ENCODE measurements at regions not wholly inside any gene's neighbourhood (a gene's known extent, or its start where the extent isn't known, plus 50 kb on each side); places are given as distances from the start of the nearest gene placed in this dataset.

DNA sequence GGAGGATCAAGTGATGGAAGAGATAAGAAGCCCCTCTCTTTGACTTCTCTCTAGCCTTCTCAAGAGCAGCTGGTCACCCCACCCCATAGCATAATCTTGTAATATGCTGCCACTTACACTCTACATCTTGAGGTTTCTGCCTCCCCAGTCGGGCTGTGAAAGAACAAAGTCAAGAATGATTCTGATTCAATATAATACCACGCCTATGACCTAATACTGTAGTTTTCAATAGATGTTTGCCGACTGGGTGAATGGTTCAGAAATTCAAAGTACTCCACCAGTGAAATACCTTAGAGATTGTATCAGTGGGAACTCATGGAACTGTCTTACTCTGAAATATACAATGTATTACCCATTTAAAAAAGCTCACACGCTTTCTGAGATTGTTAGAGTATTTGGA is 93.0 kb upstream of the ZFHX3 start:
- Histone ChIP-seq H3K4me1 (ENCODE audit: control insufficient read depth in 3 of 3, insufficient read depth in 3 of 3, low read length in 3 of 3) (peaks cover 0 to 5% (median 2%) of the 10 kb centered on the region in 3 donors), H3K9ac (ENCODE audit: low read depth in 1 of 3, low read length in 3 of 3) (no peak overlapping the region), H3K9me3 (ENCODE audit: control insufficient read depth in 3 of 3, low read length in 3 of 3) (no peaks in the 10 kb centered on the region), H3K4me3 (ENCODE audit: low read length in 3 of 3) (no peak overlapping the region), H3K27ac (ENCODE audit: low read depth, low read length) (no peak overlapping the region), H3K27me3 (ENCODE audit: control insufficient read depth in 3 of 3, insufficient read depth in 3 of 3, low read length in 3 of 3) (peaks cover 0 to 2% (median 0%) of the 10 kb centered on the region in 3 donors), H3K36me3 (ENCODE audit: control insufficient read depth in 3 of 3, insufficient read depth in 3 of 3, low read length in 3 of 3) (no peaks in the 10 kb centered on the region)

DNA sequence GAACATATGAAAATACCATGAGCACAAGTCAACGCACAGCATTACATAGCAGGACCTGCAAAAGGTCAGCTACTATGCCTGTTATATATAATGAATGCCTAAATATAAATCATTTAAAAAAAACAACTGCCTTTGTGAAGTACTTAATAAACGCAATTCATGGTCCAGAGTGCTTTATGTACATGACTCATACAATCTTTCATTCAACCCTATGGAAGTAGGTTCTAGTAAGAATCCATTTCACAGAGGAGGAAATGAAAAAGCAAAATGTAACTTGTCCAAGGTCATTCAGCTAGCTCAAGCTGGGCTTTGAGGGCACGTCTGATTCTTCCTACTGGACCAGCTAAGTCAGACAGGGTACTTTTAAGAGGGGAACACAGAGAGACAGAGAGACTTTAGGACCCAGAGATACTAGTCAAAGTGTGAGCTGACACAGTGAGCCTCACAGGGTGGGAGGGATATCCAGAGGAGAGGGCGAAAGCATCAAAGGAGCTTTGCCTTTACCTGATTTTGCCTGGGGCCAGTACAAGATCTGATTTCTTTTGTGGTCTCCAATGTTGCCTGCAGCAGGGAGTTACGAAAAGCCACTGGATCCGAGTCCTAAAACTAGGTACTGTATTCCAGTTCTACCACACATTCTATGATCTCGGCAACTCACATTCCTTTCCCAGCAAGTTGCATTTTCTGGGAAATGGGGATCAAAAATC is 83.4 kb upstream of the ZFHX3 start:
- no peaks in the 10 kb centered on the region for H3K4me1 ChIP-seq (ENCODE audit: control insufficient read depth in 3 of 3, insufficient read depth in 3 of 3, low read length in 3 of 3)
- H3K36me3 ChIP-seq (ENCODE audit: control insufficient read depth in 3 of 3, insufficient read depth in 3 of 3, low read length in 3 of 3) = no peaks in the 10 kb centered on the region
- no peaks in the 10 kb centered on the region for H3K9me3 ChIP-seq (ENCODE audit: control insufficient read depth in 3 of 3, low read length in 3 of 3)
- no peak overlapping the region for H3K27ac ChIP-seq (ENCODE audit: low read depth, low read length)
- no peak overlapping the region for H3K4me3 ChIP-seq (ENCODE audit: low read length in 3 of 3)
- H3K27me3 ChIP-seq (ENCODE audit: control insufficient read depth in 3 of 3, insufficient read depth in 3 of 3, low read length in 3 of 3) = no peaks in the 10 kb centered on the region
- H3K9ac ChIP-seq (ENCODE audit: low read depth in 1 of 3, low read length in 3 of 3) = no peak overlapping the region

DNA sequence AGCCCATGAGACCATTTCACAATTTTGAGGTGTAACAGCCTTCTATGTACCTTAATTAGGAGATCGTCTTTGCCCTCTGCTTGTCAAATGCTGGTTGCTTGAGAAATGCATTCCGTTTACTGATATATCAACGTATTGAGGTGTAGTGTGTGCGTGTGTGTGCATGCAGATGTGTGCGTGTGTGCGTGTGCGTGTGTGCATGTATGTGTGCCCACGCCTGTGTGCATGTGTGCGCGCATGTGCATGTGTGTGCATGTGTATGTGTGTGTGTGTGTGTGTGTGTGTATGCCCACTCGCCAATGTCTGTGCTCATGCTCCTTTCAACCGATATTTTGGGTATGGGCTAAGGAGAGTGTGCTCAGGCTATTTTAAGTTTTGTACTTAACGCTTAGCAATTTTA is 81.5 kb upstream of the ZFHX3 start:
- no peak overlapping the region for H3K9ac ChIP-seq (ENCODE audit: low read depth in 1 of 3, low read length in 3 of 3)
- H3K4me1 ChIP-seq (ENCODE audit: control insufficient read depth in 3 of 3, insufficient read depth in 3 of 3, low read length in 3 of 3) = peaks cover 0 to 3% (median 0%) of the 10 kb centered on the region in 3 donors
- H3K9me3 ChIP-seq (ENCODE audit: control insufficient read depth in 3 of 3, low read length in 3 of 3) = no peaks in the 10 kb centered on the region
- H3K27ac ChIP-seq (ENCODE audit: low read depth, low read length) = no peak overlapping the region
- H3K27me3 ChIP-seq (ENCODE audit: control insufficient read depth in 3 of 3, insufficient read depth in 3 of 3, low read length in 3 of 3) = no peaks in the 10 kb centered on the region
- H3K4me3 ChIP-seq (ENCODE audit: low read length in 3 of 3) = no peak overlapping the region
- H3K36me3 ChIP-seq (ENCODE audit: control insufficient read depth in 3 of 3, insufficient read depth in 3 of 3, low read length in 3 of 3) = no peaks in the 10 kb centered on the region

DNA sequence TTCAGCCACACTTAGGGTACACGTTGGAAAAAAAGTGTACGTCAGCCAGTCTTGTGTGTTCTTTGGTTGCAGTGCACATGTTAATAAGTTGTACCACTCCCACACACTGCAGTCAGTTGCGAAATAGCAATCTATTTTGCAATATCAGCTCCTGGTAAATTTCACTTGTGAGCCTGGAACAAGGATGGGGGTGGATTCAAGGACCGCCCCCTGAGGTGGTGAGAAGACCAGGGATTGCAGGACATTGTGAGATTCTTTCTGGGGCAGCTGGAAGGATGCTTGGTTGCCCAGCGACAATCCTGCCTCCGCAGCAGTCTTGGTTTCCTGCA is 78.6 kb upstream of the ZFHX3 start:
- H3K4me1 ChIP-seq (ENCODE audit: control insufficient read depth in 3 of 3, insufficient read depth in 3 of 3, low read length in 3 of 3) = peaks cover 0 to 10% (median 5%) of the 10 kb centered on the region in 3 donors
- H3K9me3 ChIP-seq (ENCODE audit: control insufficient read depth in 3 of 3, low read length in 3 of 3) = no peaks in the 10 kb centered on the region
- H3K4me3 ChIP-seq (ENCODE audit: low read length in 3 of 3) = no peak overlapping the region
- no peaks in the 10 kb centered on the region for H3K27me3 ChIP-seq (ENCODE audit: control insufficient read depth in 3 of 3, insufficient read depth in 3 of 3, low read length in 3 of 3)
- H3K9ac ChIP-seq (ENCODE audit: low read depth in 1 of 3, low read length in 3 of 3) = no peak overlapping the region
- no peaks in the 10 kb centered on the region for H3K36me3 ChIP-seq (ENCODE audit: control insufficient read depth in 3 of 3, insufficient read depth in 3 of 3, low read length in 3 of 3)
- H3K27ac ChIP-seq (ENCODE audit: low read depth, low read length) = no peak overlapping the region

DNA sequence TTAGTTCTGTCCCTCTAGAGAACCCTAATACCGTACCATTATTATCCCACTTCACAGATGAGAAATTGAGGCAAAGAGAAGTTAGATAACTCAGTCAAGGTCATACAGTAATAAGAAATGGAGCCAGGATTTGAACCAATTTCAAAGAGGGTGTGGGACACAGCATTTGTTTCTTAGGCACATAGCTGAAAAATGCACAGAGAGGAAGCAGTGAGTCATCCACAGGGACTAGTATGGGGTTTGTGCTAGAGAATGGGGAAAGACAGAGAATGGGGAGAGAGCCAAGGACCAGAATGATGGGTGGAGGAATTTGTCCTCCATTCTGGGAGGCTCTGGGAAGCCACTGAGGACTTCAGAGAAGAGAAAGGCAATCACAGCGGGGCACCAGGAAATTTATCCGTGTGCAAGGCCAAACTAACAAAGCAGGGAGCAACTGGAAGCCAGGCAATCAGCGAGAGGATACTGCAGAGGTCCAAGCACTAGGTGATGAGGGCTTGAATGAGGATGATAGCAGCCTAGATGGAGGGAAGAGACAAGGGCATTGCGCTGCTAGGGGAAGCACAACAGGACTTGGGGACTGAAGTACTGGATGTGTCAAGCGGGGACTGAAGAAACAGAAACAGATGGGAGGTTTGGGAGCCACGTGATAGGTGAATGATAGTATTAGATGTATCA is 78.1 kb upstream of the ZFHX3 start:
- H3K4me3 ChIP-seq (ENCODE audit: low read length in 3 of 3) = no peak overlapping the region
- H3K27me3 ChIP-seq (ENCODE audit: control insufficient read depth in 3 of 3, insufficient read depth in 3 of 3, low read length in 3 of 3) = no peaks in the 10 kb centered on the region
- peaks cover 0 to 10% (median 5%) of the 10 kb centered on the region in 3 donors for H3K4me1 ChIP-seq (ENCODE audit: control insufficient read depth in 3 of 3, insufficient read depth in 3 of 3, low read length in 3 of 3)
- H3K9ac ChIP-seq (ENCODE audit: low read depth in 1 of 3, low read length in 3 of 3) = no peak overlapping the region
- H3K9me3 ChIP-seq (ENCODE audit: control insufficient read depth in 3 of 3, low read length in 3 of 3) = no peaks in the 10 kb centered on the region
- H3K36me3 ChIP-seq (ENCODE audit: control insufficient read depth in 3 of 3, insufficient read depth in 3 of 3, low read length in 3 of 3) = no peaks in the 10 kb centered on the region
- peak overlapping the region; percentile 36 for H3K27ac ChIP-seq (ENCODE audit: low read depth, low read length)

DNA sequence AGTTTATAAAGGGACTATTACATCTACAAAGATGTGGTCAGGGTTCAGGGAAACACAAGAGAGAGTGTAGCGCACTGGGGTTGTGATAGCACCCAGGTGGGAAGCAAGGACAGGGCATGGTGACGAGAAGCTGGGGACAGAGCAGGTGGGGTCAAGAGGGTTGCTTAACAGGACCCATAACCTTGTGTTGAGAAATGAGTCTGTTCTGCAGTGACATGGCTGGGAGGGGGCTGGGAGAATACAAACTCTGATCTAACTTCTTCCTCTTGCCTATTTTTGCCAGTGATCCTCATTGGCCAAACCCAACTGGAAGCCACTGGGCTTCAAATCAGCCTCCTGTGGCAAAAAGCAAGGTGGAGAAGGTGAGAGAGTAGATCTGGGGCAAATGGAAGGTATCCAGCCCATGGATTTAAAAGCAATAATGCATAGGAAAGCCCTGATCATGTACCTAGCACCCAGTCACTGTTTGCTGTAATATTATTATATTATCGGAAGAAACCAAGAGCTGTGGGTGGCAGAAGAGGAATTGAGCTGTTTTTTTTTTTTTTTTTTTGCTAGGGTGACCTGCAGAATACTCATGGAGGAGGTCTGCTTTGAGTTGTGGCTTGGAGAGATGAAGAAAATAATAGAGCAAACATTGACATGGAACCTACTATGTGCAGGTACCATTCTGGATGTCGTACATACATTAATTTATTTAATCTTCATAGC is 76.9 kb upstream of the ZFHX3 start:
- Histone ChIP-seq H3K4me3 (ENCODE audit: low read length in 3 of 3) (no peak overlapping the region), H3K27me3 (ENCODE audit: control insufficient read depth in 3 of 3, insufficient read depth in 3 of 3, low read length in 3 of 3) (no peaks in the 10 kb centered on the region), H3K4me1 (ENCODE audit: control insufficient read depth in 3 of 3, insufficient read depth in 3 of 3, low read length in 3 of 3) (peaks cover 0 to 10% (median 5%) of the 10 kb centered on the region in 3 donors), H3K9me3 (ENCODE audit: control insufficient read depth in 3 of 3, low read length in 3 of 3) (no peaks in the 10 kb centered on the region), H3K27ac (ENCODE audit: low read depth, low read length) (no peak overlapping the region), H3K9ac (ENCODE audit: low read depth in 1 of 3, low read length in 3 of 3) (no peak overlapping the region), H3K36me3 (ENCODE audit: control insufficient read depth in 3 of 3, insufficient read depth in 3 of 3, low read length in 3 of 3) (no peaks in the 10 kb centered on the region)

DNA sequence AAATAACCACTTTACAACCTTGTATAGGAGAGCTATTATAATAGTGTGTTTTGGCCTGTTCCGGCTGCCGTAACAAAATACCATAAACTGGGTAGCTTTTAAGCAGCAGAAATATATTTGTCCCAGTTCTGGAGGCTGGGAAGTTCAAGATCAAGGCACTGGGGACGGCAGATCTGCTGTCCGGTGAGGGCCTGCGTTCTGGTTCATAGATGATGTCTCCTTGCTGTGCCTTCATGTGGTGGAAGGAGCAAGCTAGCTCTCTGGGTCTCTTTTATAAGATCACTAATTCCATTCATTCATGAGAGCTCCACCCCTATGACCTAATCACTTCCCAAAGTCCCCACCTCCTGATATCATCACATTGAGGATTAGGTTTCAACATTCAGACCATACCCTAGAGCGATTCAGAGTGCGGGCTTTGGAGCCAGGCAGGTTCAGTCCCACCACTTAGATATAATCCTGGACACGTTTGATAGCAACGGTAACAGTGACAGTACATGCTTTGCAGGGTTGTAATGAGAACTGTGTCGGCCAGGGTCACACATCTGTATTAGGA is 76.2 kb upstream of the ZFHX3 start:
- Histone ChIP-seq H3K4me1 (ENCODE audit: control insufficient read depth in 3 of 3, insufficient read depth in 3 of 3, low read length in 3 of 3) (peaks cover 0 to 10% (median 5%) of the 10 kb centered on the region in 3 donors), H3K27me3 (ENCODE audit: control insufficient read depth in 3 of 3, insufficient read depth in 3 of 3, low read length in 3 of 3) (no peaks in the 10 kb centered on the region), H3K36me3 (ENCODE audit: control insufficient read depth in 3 of 3, insufficient read depth in 3 of 3, low read length in 3 of 3) (no peaks in the 10 kb centered on the region), H3K4me3 (ENCODE audit: low read length in 3 of 3) (no peak overlapping the region), H3K27ac (ENCODE audit: low read depth, low read length) (no peak overlapping the region), H3K9me3 (ENCODE audit: control insufficient read depth in 3 of 3, low read length in 3 of 3) (no peaks in the 10 kb centered on the region), H3K9ac (ENCODE audit: low read depth in 1 of 3, low read length in 3 of 3) (no peak overlapping the region)

DNA sequence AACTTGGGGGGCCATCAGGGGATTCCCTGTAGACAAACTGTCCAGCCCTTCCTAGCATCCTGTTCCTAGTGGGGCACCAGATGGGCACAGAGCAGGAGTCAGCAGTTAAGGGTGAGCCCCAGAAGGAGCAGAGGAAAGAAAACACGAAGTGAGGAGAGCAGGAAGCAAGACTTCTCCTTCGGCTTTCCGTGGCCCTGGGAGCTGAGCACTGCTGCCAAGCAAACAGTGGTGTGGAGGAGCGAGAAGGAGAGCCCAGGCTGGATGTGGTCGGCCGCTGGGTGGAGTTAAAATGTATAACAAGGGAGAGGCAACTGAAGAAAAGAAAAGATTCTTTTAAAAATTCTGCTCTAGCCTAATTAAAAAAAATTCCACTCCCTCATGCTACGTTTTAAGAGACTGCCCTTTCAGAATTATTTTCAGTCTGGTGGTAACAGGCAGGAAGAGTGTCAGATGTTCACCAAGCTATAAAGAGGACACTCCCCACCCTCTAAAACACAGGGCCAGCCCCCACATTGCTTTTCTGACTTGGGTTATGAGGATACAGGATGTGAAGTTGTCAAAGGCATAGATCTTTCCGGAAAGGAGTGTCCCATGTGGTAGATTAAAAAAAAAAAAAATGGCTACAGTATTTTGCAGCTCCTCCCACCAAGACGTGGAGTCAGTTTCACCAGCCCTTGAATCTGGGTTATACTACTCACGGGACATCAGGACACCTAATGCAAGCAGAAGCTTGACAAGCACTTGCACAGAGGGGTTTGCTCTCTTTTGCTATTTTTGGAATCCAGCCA is 74.9 kb upstream of the ZFHX3 start:
- peak overlapping the region; percentile 57 for H3K27ac ChIP-seq (ENCODE audit: low read depth, low read length)
- H3K4me3 ChIP-seq (ENCODE audit: low read length in 3 of 3) = no peak overlapping the region

DNA sequence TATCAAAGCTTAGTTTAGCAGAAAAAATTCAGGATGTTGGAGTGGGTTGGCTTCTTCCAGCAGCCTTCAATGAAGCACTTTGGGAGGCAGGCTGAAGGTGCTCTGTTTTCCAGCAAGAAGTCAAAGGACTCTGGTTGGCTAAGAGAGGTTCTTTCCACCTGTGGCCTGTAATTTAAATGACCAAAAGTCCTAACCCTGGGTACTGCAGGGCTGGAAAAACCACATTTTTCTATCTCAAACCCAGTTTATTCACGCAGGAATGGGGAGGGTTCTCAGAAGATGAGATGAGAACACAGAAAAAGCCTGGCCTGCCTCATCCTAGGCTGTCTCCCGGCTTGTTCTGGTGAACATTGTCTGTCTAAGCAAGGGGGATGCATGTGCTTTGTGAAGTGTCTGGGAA is 68.6 kb upstream of the ZFHX3 start:
- H3K27ac ChIP-seq (ENCODE audit: low read depth, low read length) = no peak overlapping the region
- no peaks in the 10 kb centered on the region for H3K4me1 ChIP-seq (ENCODE audit: control insufficient read depth in 3 of 3, insufficient read depth in 3 of 3, low read length in 3 of 3)
- H3K36me3 ChIP-seq (ENCODE audit: control insufficient read depth in 3 of 3, insufficient read depth in 3 of 3, low read length in 3 of 3) = peaks cover 0 to 1% (median 0%) of the 10 kb centered on the region in 3 donors
- H3K27me3 ChIP-seq (ENCODE audit: control insufficient read depth in 3 of 3, insufficient read depth in 3 of 3, low read length in 3 of 3) = no peaks in the 10 kb centered on the region
- no peak overlapping the region for H3K9ac ChIP-seq (ENCODE audit: low read depth in 1 of 3, low read length in 3 of 3)
- H3K9me3 ChIP-seq (ENCODE audit: control insufficient read depth in 3 of 3, low read length in 3 of 3) = peaks cover 0 to 2% (median 0%) of the 10 kb centered on the region in 3 donors
- H3K4me3 ChIP-seq (ENCODE audit: low read length in 3 of 3) = no peak overlapping the region

More for the DNA sequence above, 74.9 kb upstream of the ZFHX3 start:
- H3K4me1 ChIP-seq (ENCODE audit: control insufficient read depth in 3 of 3, insufficient read depth in 3 of 3, low read length in 3 of 3) = peaks cover 0 to 10% (median 5%) of the 10 kb centered on the region in 3 donors
- H3K27me3 ChIP-seq (ENCODE audit: control insufficient read depth in 3 of 3, insufficient read depth in 3 of 3, low read length in 3 of 3) = no peaks in the 10 kb centered on the region
- peak overlapping the region in 1 of 3 donors; percentile 33 for H3K9ac ChIP-seq (ENCODE audit: low read depth in 1 of 3, low read length in 3 of 3)
- peaks cover 0 to 2% (median 0%) of the 10 kb centered on the region in 3 donors for H3K9me3 ChIP-seq (ENCODE audit: control insufficient read depth in 3 of 3, low read length in 3 of 3)
- peaks cover 0 to 1% (median 0%) of the 10 kb centered on the region in 3 donors for H3K36me3 ChIP-seq (ENCODE audit: control insufficient read depth in 3 of 3, insufficient read depth in 3 of 3, low read length in 3 of 3)

Measured in skeletal muscle tissue (tissue), 3 donors.